Uterus (tissue), 2 donors: ENCODE measurements at regions not wholly inside any gene's neighbourhood (a gene's known extent, or its start where the extent isn't known, plus 50 kb on each side); places are given as distances from the start of the nearest gene placed in this dataset.

Experiments used
- CTCF ChIP-seq, 4 experiments: fragments of 200-600 bp in 2 of 4; fragments of 450-650 bp in 2 of 4; sonication (generic) in 2 of 4; IDR thresholded peaks; one replicate each; pipeline ENCODE4 v1.5.1; 2016 to 2019; ENCODE audit warnings: antibody characterized with exemption in 4 of 4, mild to moderate bottlenecking in 2 of 4, moderate library complexity in 1 of 4
- POLR2A ChIP-seq, 2 donors: fragments of 450-650 bp; IDR thresholded peaks; one replicate each; pipeline ENCODE4 v1.6.1; 2016; ENCODE audit warnings: antibody characterized with exemption in 2 of 2, mild to moderate bottlenecking in 1 of 2, moderate library complexity in 1 of 2

- TF ChIP-seq CTCF (IDR thresholded peaks at IDR 0.05) (no peak), POLR2A (IDR thresholded peaks at IDR 0.05) (no peak)
Observed at GRCh38 chr6:133753756-133754155, 135.2 kb upstream of the TCF21 start.
